Endodermal cell (in vitro differentiated cells): ENCODE measurements at regions not wholly inside any gene's neighbourhood (a gene's known extent, or its start where the extent isn't known, plus 50 kb on each side); places are given as distances from the start of the nearest gene placed in this dataset.
A peak's percentile ranks its signal among the peaks of the same experiment; 100 is the strongest.

Experiments
- DNase-seq: peaks from one replicate; pipeline ENCODE4 v3.0.0-alpha.2; 2017
- H3K27ac ChIP-seq: 2 replicates; pipeline ENCODE4 v1.5.1; 2013; ENCODE audit warnings: mild to moderate bottlenecking, low read depth, low read length, moderate library complexity
- H3K27me3 ChIP-seq: 2 replicates; pipeline ENCODE4 v1.6.1; 2013; ENCODE audit warnings: mild to moderate bottlenecking, low read length, moderate library complexity; ENCODE audit not compliant: insufficient read depth, control insufficient read depth, poor library complexity, severe bottlenecking
- H3K36me3 ChIP-seq: 2 replicates; pipeline ENCODE4 v1.7.0; 2013; ENCODE audit warnings: mild to moderate bottlenecking, low read length, moderate library complexity; ENCODE audit not compliant: control insufficient read depth, insufficient read depth
- H3K4me1 ChIP-seq: one replicate; pipeline ENCODE4 v1.7.0; 2013; ENCODE audit warnings: low read length; ENCODE audit not compliant: control insufficient read depth, insufficient read depth
- H3K4me3 ChIP-seq: 2 replicates; pipeline ENCODE4 v1.5.1; 2013; ENCODE audit warnings: mild to moderate bottlenecking, low read length, moderate library complexity
- H3K9ac ChIP-seq: 2 replicates; pipeline ENCODE4 v1.6.1; 2013; ENCODE audit warnings: mild to moderate bottlenecking, low read length, moderate library complexity; ENCODE audit not compliant: poor library complexity, severe bottlenecking; ENCODE audit errors: extremely low read depth
- H3K9me3 ChIP-seq: 2 replicates; pipeline ENCODE4 v1.6.1; 2013; ENCODE audit warnings: mild to moderate bottlenecking, low read length, moderate library complexity; ENCODE audit not compliant: control insufficient read depth
- H3K27ac Mint-ChIP-seq: 2 replicates; pipeline ENCODE4 v1.8.0; 2020; ENCODE audit warnings: mixed read lengths
- H3K27me3 Mint-ChIP-seq: 2 replicates; pipeline ENCODE4 v1.8.0; 2021; ENCODE audit warnings: mild to moderate bottlenecking, mixed read lengths; ENCODE audit not compliant: insufficient read depth
- H3K36me3 Mint-ChIP-seq: 2 replicates; pipeline ENCODE4 v1.8.0; 2020; ENCODE audit warnings: low read depth, mixed read lengths
- H3K4me1 Mint-ChIP-seq: 2 replicates; pipeline ENCODE4 v1.8.0; 2020; ENCODE audit warnings: mixed read lengths
- H3K4me3 Mint-ChIP-seq: 2 replicates; pipeline ENCODE4 v1.8.0; 2020; ENCODE audit warnings: mild to moderate bottlenecking, moderate library complexity, mixed read lengths
- H3K9me3 Mint-ChIP-seq: 2 replicates; pipeline ENCODE4 v1.8.0; 2020; ENCODE audit warnings: mild to moderate bottlenecking, mixed read lengths
- WGBS, 2 experiments: methylation state at CpG; one replicate each; pipeline versions ENCODE4 v1.1.5 to v1.1.7; 2013; ENCODE audit warnings: missing lambda C conversion rate in 2 of 2, mixed read lengths in 1 of 2; ENCODE audit not compliant: insufficient coverage in 1 of 2, insufficient read length in 1 of 2; 5-methylcytosine and 5-hydroxymethylcytosine counted together
- TF ChIP-seq, protein P1 (sequence below): fragments of 200-600 bp; sonication (generic); conservative IDR thresholded peaks from 2 replicates; pipeline ENCODE4 v1.5.0; 2021; ENCODE audit warnings: antibody characterized with exemption, mild to moderate bottlenecking

DNA sequence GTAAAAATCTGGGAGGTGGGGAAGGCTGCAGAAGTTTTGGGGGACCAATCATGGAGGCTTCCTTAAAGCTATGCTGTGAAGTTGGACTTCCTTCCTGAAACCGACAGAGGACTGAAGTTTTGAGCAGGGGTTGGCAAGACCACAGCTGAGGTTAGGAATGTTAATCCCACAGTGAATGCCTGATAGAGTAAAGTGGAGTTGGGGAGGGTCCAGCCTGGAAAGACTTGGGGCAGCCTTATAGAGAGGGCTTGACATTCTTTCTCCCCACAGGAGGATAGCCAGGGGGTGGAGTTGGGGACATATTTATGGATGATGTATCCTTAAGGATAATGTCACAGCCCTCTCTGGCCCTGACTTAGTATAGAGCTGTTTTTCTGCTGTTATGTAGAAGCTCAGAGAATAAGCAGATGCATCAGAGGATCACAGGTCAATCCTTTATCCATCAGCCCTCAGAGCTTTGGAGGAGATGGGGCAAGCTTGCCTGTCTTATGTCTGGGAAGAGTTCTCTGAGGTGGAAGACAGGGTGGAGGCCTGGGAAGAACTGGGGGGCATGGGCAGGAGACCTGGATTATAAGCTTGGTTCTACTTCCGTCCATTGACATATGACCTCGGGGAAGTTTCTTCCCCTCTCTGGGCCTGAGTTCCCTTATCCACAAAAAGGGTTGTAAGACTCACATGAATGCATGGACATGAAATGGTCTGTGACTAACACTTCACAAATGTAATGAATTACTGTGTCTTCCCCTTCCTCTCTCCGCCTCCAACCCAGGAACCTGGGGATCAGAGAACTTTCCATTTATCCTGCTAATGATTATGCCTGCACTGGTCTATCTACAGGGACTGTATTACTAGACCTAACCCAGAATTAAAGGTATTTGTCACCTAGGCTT is 317.8 kb downstream of the MIAT start:
- no peak overlapping the region for H3K27ac Mint-ChIP-seq
- no peak overlapping the region for H3K27ac ChIP-seq
- WGBS, 2 experiments: 50 to 75% methylated on average over 2 to 4 of the region's 4 CpGs
- H3K4me1 ChIP-seq: peaks cover 11% of the 10 kb centered on the region
- H3K4me1 Mint-ChIP-seq: no peaks in the 10 kb centered on the region
- no peak overlapping the region for H3K9ac ChIP-seq
- no peaks in the 10 kb centered on the region for H3K36me3 ChIP-seq
- H3K9me3 ChIP-seq: no peaks in the 10 kb centered on the region
- H3K4me3 ChIP-seq: peak overlapping the region; percentile 28
- peaks cover 28% of the 10 kb centered on the region for H3K27me3 Mint-ChIP-seq
- no peaks in the 10 kb centered on the region for H3K36me3 Mint-ChIP-seq
- no peaks in the 10 kb centered on the region for H3K9me3 Mint-ChIP-seq
- H3K27me3 ChIP-seq: peaks cover 29% of the 10 kb centered on the region
- TF ChIP-seq, protein P1, sequence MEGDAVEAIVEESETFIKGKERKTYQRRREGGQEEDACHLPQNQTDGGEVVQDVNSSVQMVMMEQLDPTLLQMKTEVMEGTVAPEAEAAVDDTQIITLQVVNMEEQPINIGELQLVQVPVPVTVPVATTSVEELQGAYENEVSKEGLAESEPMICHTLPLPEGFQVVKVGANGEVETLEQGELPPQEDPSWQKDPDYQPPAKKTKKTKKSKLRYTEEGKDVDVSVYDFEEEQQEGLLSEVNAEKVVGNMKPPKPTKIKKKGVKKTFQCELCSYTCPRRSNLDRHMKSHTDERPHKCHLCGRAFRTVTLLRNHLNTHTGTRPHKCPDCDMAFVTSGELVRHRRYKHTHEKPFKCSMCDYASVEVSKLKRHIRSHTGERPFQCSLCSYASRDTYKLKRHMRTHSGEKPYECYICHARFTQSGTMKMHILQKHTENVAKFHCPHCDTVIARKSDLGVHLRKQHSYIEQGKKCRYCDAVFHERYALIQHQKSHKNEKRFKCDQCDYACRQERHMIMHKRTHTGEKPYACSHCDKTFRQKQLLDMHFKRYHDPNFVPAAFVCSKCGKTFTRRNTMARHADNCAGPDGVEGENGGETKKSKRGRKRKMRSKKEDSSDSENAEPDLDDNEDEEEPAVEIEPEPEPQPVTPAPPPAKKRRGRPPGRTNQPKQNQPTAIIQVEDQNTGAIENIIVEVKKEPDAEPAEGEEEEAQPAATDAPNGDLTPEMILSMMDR: no peak
- DNase-seq: no peak
- H3K4me3 Mint-ChIP-seq: no peak overlapping the region

DNA sequence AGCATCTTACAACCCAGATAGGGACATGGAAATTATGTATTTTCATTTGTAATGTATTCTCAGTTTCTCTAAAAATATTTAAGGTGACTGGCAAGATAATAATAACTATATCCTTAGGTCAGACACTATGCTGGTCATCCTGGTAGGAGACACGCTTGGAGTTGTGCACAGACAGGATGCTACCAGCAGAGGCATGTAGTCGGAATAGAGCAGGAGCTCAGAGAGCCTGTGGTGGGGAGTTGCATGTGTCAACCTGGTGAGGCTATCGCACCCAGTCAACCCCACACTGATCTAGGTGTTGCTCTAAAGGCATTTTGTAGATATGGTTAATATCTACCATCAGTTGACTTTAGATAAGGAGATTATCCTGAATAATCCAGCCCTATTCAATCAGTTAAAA is 318.5 kb downstream of the MIAT start:
- H3K9me3 ChIP-seq: no peaks in the 10 kb centered on the region

DNA sequence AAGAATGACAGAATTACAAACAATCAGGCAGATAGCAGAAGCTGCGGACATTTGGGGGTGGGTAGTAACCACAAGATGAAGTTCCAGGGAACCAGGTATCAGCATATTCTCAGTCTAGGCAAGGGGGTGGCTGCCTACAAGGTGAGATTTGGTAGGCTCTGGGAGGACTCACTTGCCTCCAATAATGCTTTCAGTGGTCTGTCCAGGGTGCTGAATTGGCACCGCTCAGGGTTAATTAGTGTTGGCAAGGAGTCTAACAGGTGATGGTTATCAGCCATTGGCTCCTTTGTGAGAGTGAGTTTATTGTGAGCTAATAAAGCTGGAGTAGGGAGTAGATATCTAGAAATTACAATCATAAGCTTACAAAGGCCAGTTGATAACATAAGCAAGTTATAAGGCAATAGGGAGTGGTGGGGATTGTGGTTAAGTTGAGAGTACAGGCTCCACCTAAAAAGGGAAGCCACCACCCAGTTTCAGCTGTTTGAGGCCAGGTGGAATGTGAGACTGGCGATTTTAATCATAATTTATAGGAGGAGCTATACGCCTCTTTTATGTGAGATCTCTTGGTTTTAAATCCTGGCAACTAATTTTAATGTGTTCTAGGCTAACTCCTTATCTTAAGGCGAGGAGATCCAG is 320.5 kb downstream of the MIAT start:
- Histone ChIP-seq H3K36me3 (no peaks in the 10 kb centered on the region), H3K9ac (no peak overlapping the region), H3K4me3 (no peak overlapping the region), H3K27me3 (peaks cover 37% of the 10 kb centered on the region), H3K27ac (no peak overlapping the region), H3K4me1 (peaks cover 11% of the 10 kb centered on the region), H3K9me3 (no peaks in the 10 kb centered on the region)
- Mint-ChIP-seq H3K9me3 (no peaks in the 10 kb centered on the region), H3K27ac (no peak overlapping the region), H3K4me3 (no peak overlapping the region), H3K4me1 (no peaks in the 10 kb centered on the region), H3K36me3 (no peaks in the 10 kb centered on the region), H3K27me3 (peaks cover 33% of the 10 kb centered on the region)
- TF ChIP-seq, protein P1: no peak
- WGBS, 2 experiments: 69 to 70% methylated on average over 3 to 5 of the region's 5 CpGs
- DNase-seq: peak; percentile 75

More for the DNA sequence above, 318.5 kb downstream of the MIAT start:
- H3K9ac ChIP-seq: no peak overlapping the region
- no peaks in the 10 kb centered on the region for H3K9me3 Mint-ChIP-seq
- H3K4me1 ChIP-seq: peaks cover 11% of the 10 kb centered on the region
- no peak overlapping the region for H3K27ac Mint-ChIP-seq
- no peaks in the 10 kb centered on the region for H3K4me1 Mint-ChIP-seq
- H3K27me3 Mint-ChIP-seq: peaks cover 31% of the 10 kb centered on the region
- H3K36me3 ChIP-seq: no peaks in the 10 kb centered on the region
- H3K27me3 ChIP-seq: peaks cover 36% of the 10 kb centered on the region
- H3K36me3 Mint-ChIP-seq: no peaks in the 10 kb centered on the region
- TF ChIP-seq, protein P1: peak; percentile 65
- no peak overlapping the region for H3K27ac ChIP-seq
- peak overlapping the region; percentile 28 for H3K4me3 ChIP-seq
- no peak for DNase-seq
- no peak overlapping the region for H3K4me3 Mint-ChIP-seq
- 67 to 80% methylated on average over 1 to 3 of the region's 3 CpGs for WGBS, 2 experiments
